Neural progenitor cell (in vitro differentiated cells): ENCODE measurements at regions not wholly inside any gene's neighbourhood (a gene's known extent, or its start where the extent isn't known, plus 50 kb on each side); places are given as distances from the start of the nearest gene placed in this dataset.

Experiments used
- DNase-seq: peaks from one replicate; pipeline ENCODE4 v3.0.0-alpha.2; 2016; ENCODE audit warnings: low spot score
- H2AFZ ChIP-seq: fragments of 200-600 bp; sonication (generic); replicated peaks from 2 replicates; pipeline ENCODE4 v1.6.1; 2016; ENCODE audit warnings: antibody characterized with exemption
- H3F3A ChIP-seq: fragments of 200-600 bp; sonication (generic); 2 replicates; pipeline ENCODE4 v1.6.1; 2016; ENCODE audit warnings: antibody characterized with exemption, low read depth
- H3K27ac ChIP-seq: fragments of 200-600 bp; sonication (generic); 2 replicates; pipeline ENCODE4 v1.5.1; 2016; ENCODE audit warnings: mild to moderate bottlenecking
- H3K27me3 ChIP-seq: fragments of 200-600 bp; sonication (generic); 2 replicates; pipeline ENCODE4 v1.6.1; 2016; ENCODE audit warnings: mild to moderate bottlenecking, moderate library complexity
- H3K36me3 ChIP-seq: fragments of 200-600 bp; sonication (generic); 2 replicates; pipeline ENCODE4 v1.5.1; 2016
- H3K4me1 ChIP-seq: fragments of 200-600 bp; sonication (generic); 2 replicates; pipeline ENCODE4 v1.6.1; 2016; ENCODE audit warnings: mixed run types
- H3K4me2 ChIP-seq: fragments of 200-600 bp; sonication (generic); 2 replicates; pipeline ENCODE4 v1.6.1; 2016
- H3K4me3 ChIP-seq: fragments of 200-600 bp; sonication (generic); 2 replicates; pipeline ENCODE4 v1.5.1; 2016
- H3K79me2 ChIP-seq: fragments of 200-600 bp; sonication (generic); 2 replicates; pipeline ENCODE4 v1.6.1; 2016; ENCODE audit warnings: low read depth
- H3K9ac ChIP-seq: fragments of 200-600 bp; sonication (generic); 2 replicates; pipeline ENCODE4 v1.6.1; 2016
- H3K9me3 ChIP-seq: fragments of 200-600 bp; sonication (generic); 2 replicates; pipeline ENCODE4 v1.5.1; 2016; ENCODE audit warnings: low read depth
- H4K20me1 ChIP-seq: fragments of 200-600 bp; sonication (generic); 2 replicates; pipeline ENCODE4 v1.6.1; 2016; ENCODE audit warnings: low read depth
- H3K27ac Mint-ChIP-seq: 3 replicates; pipeline ENCODE4 v1.8.0; 2021; ENCODE audit warnings: mixed read lengths
- H3K27me3 Mint-ChIP-seq: 2 replicates; pipeline ENCODE4 v1.8.0; 2022; ENCODE audit warnings: low read depth, mild to moderate bottlenecking, inconsistent platforms, moderate library complexity, mixed read lengths; ENCODE audit not compliant: insufficient read depth
- H3K36me3 Mint-ChIP-seq: 3 replicates; pipeline ENCODE4 v1.8.0; 2021; ENCODE audit warnings: mixed read lengths
- H3K4me1 Mint-ChIP-seq: 3 replicates; pipeline ENCODE4 v1.8.0; 2021; ENCODE audit warnings: mixed read lengths
- H3K4me3 Mint-ChIP-seq: 3 replicates; pipeline ENCODE4 v1.8.0; 2021; ENCODE audit warnings: mild to moderate bottlenecking, moderate library complexity, mixed read lengths
- H3K9me3 Mint-ChIP-seq: 3 replicates; pipeline ENCODE4 v1.8.0; 2020; ENCODE audit warnings: mixed read lengths
- CTCF ChIP-seq: fragments of 200-600 bp; sonication (generic); IDR thresholded peaks from 2 replicates; pipeline ENCODE4 v1.5.1; 2017; ENCODE audit warnings: antibody characterized with exemption, mild to moderate bottlenecking
- EZH2 ChIP-seq: fragments of 200-600 bp; sonication (generic); IDR thresholded peaks from 2 replicates; pipeline ENCODE4 v1.6.1; 2017; ENCODE audit warnings: antibody characterized with exemption, mild to moderate bottlenecking, moderate library complexity
- EZH2phosphoT487 ChIP-seq: fragments of 200-600 bp; sonication (generic); IDR thresholded peaks from 2 replicates; pipeline ENCODE4 v1.6.1; 2017; ENCODE audit warnings: antibody characterized with exemption

GRCh38 chr22:49365191-49365837 lies 462.4 kb downstream of the BRD1 start:
- no peaks in the 10 kb centered on the region for H3K79me2 ChIP-seq
- Mint-ChIP-seq H3K36me3 (no peaks in the 10 kb centered on the region), H3K4me1 (peaks cover 27% of the 10 kb centered on the region), H3K4me3 (peak overlapping the region; percentile 24), H3K27me3 (peaks cover 6% of the 10 kb centered on the region), H3K27ac (peak overlapping the region; percentile 48), H3K9me3 (no peaks in the 10 kb centered on the region)
- no peak overlapping the region for H3K27ac ChIP-seq
- no peaks in the 10 kb centered on the region for H3K9me3 ChIP-seq
- H3K9ac ChIP-seq, result no peak overlapping the region
- H3K4me3 ChIP-seq, result no peak overlapping the region
- no peaks in the 10 kb centered on the region for H3K36me3 ChIP-seq
- H3K4me2 ChIP-seq, result no peak overlapping the region
- H2AFZ ChIP-seq, result no peak overlapping the region
- H3F3A ChIP-seq, result no peaks in the 10 kb centered on the region
- no peaks in the 10 kb centered on the region for H4K20me1 ChIP-seq
- no peaks in the 10 kb centered on the region for H3K27me3 ChIP-seq
- TF ChIP-seq CTCF, result no peak
- no peak for TF ChIP-seq EZH2
- TF ChIP-seq EZH2phosphoT487, result no peak
- H3K4me1 ChIP-seq, result no peaks in the 10 kb centered on the region
- DNase-seq, result no peak

DNA sequence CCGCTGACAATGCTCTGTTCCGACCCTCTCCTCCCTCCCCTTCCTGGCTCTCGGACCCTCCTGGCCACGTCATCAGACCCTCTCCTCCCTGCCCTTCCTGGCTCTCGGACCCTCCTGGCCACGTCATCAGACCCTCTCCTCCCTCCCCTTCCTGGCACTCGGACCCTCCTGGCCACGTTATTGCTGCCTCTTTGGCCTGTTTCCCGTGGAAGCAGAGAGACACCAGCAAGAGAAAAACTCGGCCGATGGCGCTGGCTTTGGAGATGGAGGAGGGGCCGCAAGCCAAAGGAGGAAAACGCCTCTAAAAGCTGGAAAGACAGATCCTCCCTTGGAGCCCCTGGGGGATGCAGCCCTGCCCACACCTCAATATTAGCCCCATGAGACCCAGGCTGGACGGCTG lies 463.3 kb downstream of the BRD1 start:
- Histone ChIP-seq H3K4me1 (no peaks in the 10 kb centered on the region), H3K4me2 (no peak overlapping the region), H3K9me3 (no peaks in the 10 kb centered on the region), H2AFZ (no peak overlapping the region), H3K36me3 (no peaks in the 10 kb centered on the region), H3K4me3 (no peak overlapping the region), H3K27ac (no peak overlapping the region), H3K9ac (no peak overlapping the region), H3K27me3 (no peaks in the 10 kb centered on the region), H3F3A (no peaks in the 10 kb centered on the region), H4K20me1 (no peaks in the 10 kb centered on the region), H3K79me2 (no peaks in the 10 kb centered on the region)
- no peak overlapping the region for H3K4me3 Mint-ChIP-seq
- no peak for TF ChIP-seq EZH2
- TF ChIP-seq CTCF, result no peak
- no peak for TF ChIP-seq EZH2phosphoT487
- H3K27me3 Mint-ChIP-seq, result peaks cover 8% of the 10 kb centered on the region
- H3K9me3 Mint-ChIP-seq, result no peaks in the 10 kb centered on the region
- H3K36me3 Mint-ChIP-seq, result no peaks in the 10 kb centered on the region
- no peak overlapping the region for H3K27ac Mint-ChIP-seq
- no peak for DNase-seq
- H3K4me1 Mint-ChIP-seq, result peaks cover 27% of the 10 kb centered on the region

DNA sequence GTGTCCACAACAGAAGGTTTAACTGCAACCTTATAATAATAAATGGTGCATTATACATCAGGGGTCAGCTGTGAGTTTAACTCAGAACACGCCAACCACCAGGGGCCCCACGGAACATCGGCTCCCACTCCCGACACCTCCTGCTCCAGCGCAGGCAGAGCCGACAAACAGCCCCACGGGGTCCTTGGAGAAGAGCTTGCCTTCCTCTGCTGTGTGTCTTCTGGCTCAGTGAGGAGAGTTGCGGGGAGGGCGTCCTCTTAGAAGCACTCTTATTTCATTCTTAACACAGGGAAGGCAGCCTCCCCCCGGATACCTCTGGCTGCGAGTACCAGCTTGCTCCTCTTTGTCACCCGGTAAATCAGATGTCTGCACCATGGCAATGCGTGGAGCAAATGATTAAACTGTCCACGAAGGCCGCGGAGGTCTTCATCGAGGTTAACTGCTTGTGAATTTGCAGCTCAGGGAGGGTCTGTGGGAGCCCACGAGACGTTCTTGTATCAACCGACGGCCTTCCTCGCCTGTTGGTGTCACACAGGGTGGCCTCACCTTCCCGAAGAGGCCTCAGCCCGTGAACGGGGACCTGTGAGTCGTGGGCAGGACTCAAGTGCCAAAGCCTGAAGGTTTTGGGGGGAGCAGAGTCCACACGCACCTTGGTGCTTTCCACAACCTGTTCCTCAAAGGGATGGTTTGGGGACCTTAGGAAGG lies 464.0 kb downstream of the BRD1 start:
- H3K27me3 ChIP-seq, result no peaks in the 10 kb centered on the region
- no peak overlapping the region for H3K4me2 ChIP-seq
- H3F3A ChIP-seq, result no peaks in the 10 kb centered on the region
- H3K4me1 ChIP-seq, result no peaks in the 10 kb centered on the region
- no peaks in the 10 kb centered on the region for H3K36me3 ChIP-seq
- TF ChIP-seq CTCF (no peak), EZH2 (no peak), EZH2phosphoT487 (no peak)
- Mint-ChIP-seq H3K27ac (no peak overlapping the region), H3K27me3 (peaks cover 8% of the 10 kb centered on the region), H3K4me1 (peaks cover 26% of the 10 kb centered on the region), H3K4me3 (no peak overlapping the region), H3K36me3 (no peaks in the 10 kb centered on the region), H3K9me3 (no peaks in the 10 kb centered on the region)
- no peak overlapping the region for H3K27ac ChIP-seq
- no peaks in the 10 kb centered on the region for H3K79me2 ChIP-seq
- no peak for DNase-seq
- H3K4me3 ChIP-seq, result no peak overlapping the region
- H3K9ac ChIP-seq, result no peak overlapping the region
- no peaks in the 10 kb centered on the region for H3K9me3 ChIP-seq
- H4K20me1 ChIP-seq, result no peaks in the 10 kb centered on the region
- H2AFZ ChIP-seq, result no peak overlapping the region
